T-helper 17 cell (primary cell): ENCODE measurements at regions not wholly inside any gene's neighbourhood (a gene's known extent, or its start where the extent isn't known, plus 50 kb on each side); places are given as distances from the start of the nearest gene placed in this dataset.

Source experiments
- ATAC-seq: fragments of 150-1000 bp; cut with Tn5 transposase; 2 replicates; pipeline ENCODE4 v1.10.0; 2021; ENCODE audit warnings: mild to moderate bottlenecking, moderate library complexity
- DNase-seq, 3 donors: peaks; one replicate each; pipeline versions ENCODE4 v3.0.0 to v3.0.0-alpha.2; 2020 to 2021
- H3K9me3 ChIP-seq: one replicate; pipeline ENCODE4 v1.7.0; 2013; ENCODE audit warnings: low read length, mild to moderate bottlenecking; ENCODE audit not compliant: control insufficient read depth, poor library complexity, severe bottlenecking
- H3K27ac Mint-ChIP-seq: one replicate; pipeline ENCODE4 v1.8.0; 2022; ENCODE audit warnings: mild to moderate bottlenecking, moderate library complexity, mixed read lengths
- H3K27me3 Mint-ChIP-seq: one replicate; pipeline ENCODE4 v1.8.0; 2022; ENCODE audit warnings: mixed read lengths
- H3K36me3 Mint-ChIP-seq: one replicate; pipeline ENCODE4 v1.8.0; 2022; ENCODE audit warnings: low read depth, mixed read lengths
- H3K4me1 Mint-ChIP-seq: one replicate; pipeline ENCODE4 v1.8.0; 2022; ENCODE audit warnings: mild to moderate bottlenecking, mixed read lengths
- H3K4me3 Mint-ChIP-seq: one replicate; pipeline ENCODE4 v1.8.0; 2022; ENCODE audit warnings: mild to moderate bottlenecking, moderate library complexity, mixed read lengths

GRCh38 chr18:39699340-39699964, 2133.9 kb upstream of the CELF4 start:
- DNase-seq (no peak), ATAC-seq (no peak)
- no peaks in the 10 kb centered on the region for H3K9me3 ChIP-seq
- no peaks in the 10 kb centered on the region for H3K4me1 Mint-ChIP-seq
- H3K27ac Mint-ChIP-seq, result no peak overlapping the region
- no peaks in the 10 kb centered on the region for H3K27me3 Mint-ChIP-seq
- no peak overlapping the region for H3K4me3 Mint-ChIP-seq
- H3K36me3 Mint-ChIP-seq, result no peaks in the 10 kb centered on the region

- no peak overlapping the region for H3K4me3 Mint-ChIP-seq
- no peaks in the 10 kb centered on the region for H3K9me3 ChIP-seq
- H3K36me3 Mint-ChIP-seq, result no peaks in the 10 kb centered on the region
- ATAC-seq (no peak), DNase-seq (no peak)
- H3K4me1 Mint-ChIP-seq, result no peaks in the 10 kb centered on the region
- no peak overlapping the region for H3K27ac Mint-ChIP-seq
- H3K27me3 Mint-ChIP-seq, result no peaks in the 10 kb centered on the region
These were observed 2132.8 kb upstream of the CELF4 start for GRCh38 chr18:39698436-39698835.

GRCh38 chr18:39693359-39693758, 2127.8 kb upstream of the CELF4 start:
- no peaks in the 10 kb centered on the region for H3K4me1 Mint-ChIP-seq
- H3K27ac Mint-ChIP-seq, result no peak overlapping the region
- ATAC-seq, result no peak
- no peak overlapping the region for H3K4me3 Mint-ChIP-seq
- no peaks in the 10 kb centered on the region for H3K9me3 ChIP-seq
- no peak for DNase-seq
- H3K36me3 Mint-ChIP-seq, result no peaks in the 10 kb centered on the region
- no peaks in the 10 kb centered on the region for H3K27me3 Mint-ChIP-seq

GRCh38 chr18:39692367-39693015, 2126.9 kb upstream of the CELF4 start:
- no peak overlapping the region for H3K27ac Mint-ChIP-seq
- no peak overlapping the region for H3K4me3 Mint-ChIP-seq
- no peaks in the 10 kb centered on the region for H3K27me3 Mint-ChIP-seq
- H3K36me3 Mint-ChIP-seq, result no peaks in the 10 kb centered on the region
- no peak for DNase-seq
- H3K4me1 Mint-ChIP-seq, result no peaks in the 10 kb centered on the region
- no peak for ATAC-seq
- H3K9me3 ChIP-seq, result no peaks in the 10 kb centered on the region

- Mint-ChIP-seq H3K4me3 (no peak overlapping the region), H3K27ac (no peak overlapping the region), H3K27me3 (no peaks in the 10 kb centered on the region), H3K36me3 (no peaks in the 10 kb centered on the region), H3K4me1 (no peaks in the 10 kb centered on the region)
- ATAC-seq (no peak), DNase-seq (no peak)
- no peaks in the 10 kb centered on the region for H3K9me3 ChIP-seq
These were observed 2119.8 kb upstream of the CELF4 start for GRCh38 chr18:39685303-39685902.

GRCh38 chr18:39681061-39681460, 2115.5 kb upstream of the CELF4 start:
- no peak overlapping the region for H3K27ac Mint-ChIP-seq
- H3K27me3 Mint-ChIP-seq, result no peaks in the 10 kb centered on the region
- no peaks in the 10 kb centered on the region for H3K36me3 Mint-ChIP-seq

GRCh38 chr18:39675906-39676305, 2110.3 kb upstream of the CELF4 start:
- no peak for DNase-seq
- no peaks in the 10 kb centered on the region for H3K4me1 Mint-ChIP-seq

More at GRCh38 chr18:39681061-39681460, 2115.5 kb upstream of the CELF4 start:
- Mint-ChIP-seq H3K4me3 (no peak overlapping the region), H3K4me1 (no peaks in the 10 kb centered on the region)
- DNase-seq (no peak), ATAC-seq (no peak)
- no peaks in the 10 kb centered on the region for H3K9me3 ChIP-seq

GRCh38 chr18:39675368-39675767, 2109.8 kb upstream of the CELF4 start:
- H3K27ac Mint-ChIP-seq, result no peak overlapping the region
- no peaks in the 10 kb centered on the region for H3K4me1 Mint-ChIP-seq
- H3K9me3 ChIP-seq, result no peaks in the 10 kb centered on the region
- H3K36me3 Mint-ChIP-seq, result no peaks in the 10 kb centered on the region
- no peak overlapping the region for H3K4me3 Mint-ChIP-seq
- H3K27me3 Mint-ChIP-seq, result no peaks in the 10 kb centered on the region
- no peak for DNase-seq
- ATAC-seq, result no peak

More at GRCh38 chr18:39675906-39676305, 2110.3 kb upstream of the CELF4 start:
- no peaks in the 10 kb centered on the region for H3K27me3 Mint-ChIP-seq
- no peaks in the 10 kb centered on the region for H3K36me3 Mint-ChIP-seq
- H3K4me3 Mint-ChIP-seq, result no peak overlapping the region
- no peak overlapping the region for H3K27ac Mint-ChIP-seq
- no peaks in the 10 kb centered on the region for H3K9me3 ChIP-seq
- ATAC-seq, result no peak

GRCh38 chr18:39672171-39672570, 2106.6 kb upstream of the CELF4 start:
- H3K36me3 Mint-ChIP-seq, result no peaks in the 10 kb centered on the region
- DNase-seq (no peak), ATAC-seq (no peak)
- no peak overlapping the region for H3K4me3 Mint-ChIP-seq
- no peak overlapping the region for H3K27ac Mint-ChIP-seq
- H3K9me3 ChIP-seq, result no peaks in the 10 kb centered on the region
- H3K27me3 Mint-ChIP-seq, result no peaks in the 10 kb centered on the region
- H3K4me1 Mint-ChIP-seq, result no peaks in the 10 kb centered on the region

GRCh38 chr18:39667905-39668304, 2102.3 kb upstream of the CELF4 start:
- no peaks in the 10 kb centered on the region for H3K27me3 Mint-ChIP-seq

GRCh38 chr18:39666541-39666940, 2100.9 kb upstream of the CELF4 start:
- Mint-ChIP-seq H3K36me3 (no peaks in the 10 kb centered on the region), H3K4me3 (no peak overlapping the region), H3K27me3 (no peaks in the 10 kb centered on the region), H3K27ac (no peak overlapping the region), H3K4me1 (no peaks in the 10 kb centered on the region)
- DNase-seq (no peak), ATAC-seq (no peak)
- no peaks in the 10 kb centered on the region for H3K9me3 ChIP-seq

More at GRCh38 chr18:39667905-39668304, 2102.3 kb upstream of the CELF4 start:
- no peaks in the 10 kb centered on the region for H3K4me1 Mint-ChIP-seq
- DNase-seq, result no peak
- H3K9me3 ChIP-seq, result no peaks in the 10 kb centered on the region
- no peak for ATAC-seq
- H3K4me3 Mint-ChIP-seq, result no peak overlapping the region
- H3K27ac Mint-ChIP-seq, result no peak overlapping the region
- H3K36me3 Mint-ChIP-seq, result no peaks in the 10 kb centered on the region

- no peaks in the 10 kb centered on the region for H3K9me3 ChIP-seq
- no peak for DNase-seq
- H3K27ac Mint-ChIP-seq, result no peak overlapping the region
- H3K4me1 Mint-ChIP-seq, result no peaks in the 10 kb centered on the region
- ATAC-seq, result no peak
- no peak overlapping the region for H3K4me3 Mint-ChIP-seq
- no peaks in the 10 kb centered on the region for H3K36me3 Mint-ChIP-seq
- H3K27me3 Mint-ChIP-seq, result no peaks in the 10 kb centered on the region
These were observed 2096.3 kb upstream of the CELF4 start for GRCh38 chr18:39661856-39662366.

GRCh38 chr18:39660141-39660540, 2094.5 kb upstream of the CELF4 start:
- Mint-ChIP-seq H3K27ac (no peak overlapping the region), H3K27me3 (no peaks in the 10 kb centered on the region), H3K4me3 (no peak overlapping the region), H3K4me1 (no peaks in the 10 kb centered on the region), H3K36me3 (no peaks in the 10 kb centered on the region)
- DNase-seq (no peak), ATAC-seq (no peak)
- H3K9me3 ChIP-seq, result no peaks in the 10 kb centered on the region
